Stimulated activated naive B cell treated with anti-CD40 and anti-IgM and Interleukin-4, amounts not matched to agents 10 μg/mL and 1 μg/mL and 100 μg/mL, for 72 hours (primary cell): ENCODE measurements at regions not wholly inside any gene's neighbourhood (a gene's known extent, or its start where the extent isn't known, plus 50 kb on each side); places are given as distances from the start of the nearest gene placed in this dataset.
"Not testable (repeated sequence)": the region's sequence is repeated elsewhere in the genome, so short reads cannot be mapped to it uniquely, and the experiment has no call there.

Experiments used
- ATAC-seq, 2 donors: fragments of 150-1000 bp; cut with Tn5 transposase; replicated peaks; 2 replicates each; pipeline ENCODE4 v1.10.0; 2021; ENCODE audit warnings: moderate library complexity in 1 of 2
- DNase-seq: peaks from one replicate; pipeline ENCODE4 v3.0.0; 2021
- H3K27ac Mint-ChIP-seq: one replicate; pipeline ENCODE4 v1.8.0; 2022; ENCODE audit warnings: mild to moderate bottlenecking, mixed read lengths
- H3K27me3 Mint-ChIP-seq, 2 donors: one replicate each; pipeline ENCODE4 v1.8.0; 2022; ENCODE audit warnings: mixed read lengths in 2 of 2
- H3K36me3 Mint-ChIP-seq, 2 donors: one replicate each; pipeline ENCODE4 v1.8.0; 2022; ENCODE audit warnings: mixed read lengths in 2 of 2, mild to moderate bottlenecking in 1 of 2
- H3K4me1 Mint-ChIP-seq, 2 donors: one replicate each; pipeline ENCODE4 v1.8.0; 2022; ENCODE audit warnings: mixed read lengths in 2 of 2, mild to moderate bottlenecking in 1 of 2
- H3K4me3 Mint-ChIP-seq, 2 donors: one replicate each; pipeline ENCODE4 v1.8.0; 2022; ENCODE audit warnings: mild to moderate bottlenecking in 2 of 2, mixed read lengths in 2 of 2, moderate library complexity in 1 of 2
- H3K9me3 Mint-ChIP-seq, 2 donors: one replicate each; pipeline ENCODE4 v1.8.0; 2022; ENCODE audit warnings: mixed read lengths in 2 of 2, mild to moderate bottlenecking in 1 of 2

GRCh38 chr6:134748484-134748883 is 201.4 kb downstream of the ALDH8A1 start:
- DNase-seq, result no peak
- no peak overlapping the region for H3K27ac Mint-ChIP-seq
- H3K4me1 Mint-ChIP-seq, result no peaks in the 10 kb centered on the region
- no peaks in the 10 kb centered on the region for H3K36me3 Mint-ChIP-seq
- H3K4me3 Mint-ChIP-seq, result no peak overlapping the region
- H3K9me3 Mint-ChIP-seq, result peaks cover 2 to 4% of the 10 kb centered on the region in 2 donors
- peaks cover 16 to 22% of the 10 kb centered on the region in 2 donors for H3K27me3 Mint-ChIP-seq
- no peak for ATAC-seq

- not testable (repeated sequence) for H3K4me3 Mint-ChIP-seq, DNase-seq, H3K4me1 Mint-ChIP-seq, H3K9me3 Mint-ChIP-seq, H3K27ac Mint-ChIP-seq, H3K36me3 Mint-ChIP-seq, ATAC-seq
- peaks cover 16 to 22% of the 10 kb centered on the region in 2 donors for H3K27me3 Mint-ChIP-seq
These were observed 202.7 kb downstream of the ALDH8A1 start for GRCh38 chr6:134747197-134747596.

DNA sequence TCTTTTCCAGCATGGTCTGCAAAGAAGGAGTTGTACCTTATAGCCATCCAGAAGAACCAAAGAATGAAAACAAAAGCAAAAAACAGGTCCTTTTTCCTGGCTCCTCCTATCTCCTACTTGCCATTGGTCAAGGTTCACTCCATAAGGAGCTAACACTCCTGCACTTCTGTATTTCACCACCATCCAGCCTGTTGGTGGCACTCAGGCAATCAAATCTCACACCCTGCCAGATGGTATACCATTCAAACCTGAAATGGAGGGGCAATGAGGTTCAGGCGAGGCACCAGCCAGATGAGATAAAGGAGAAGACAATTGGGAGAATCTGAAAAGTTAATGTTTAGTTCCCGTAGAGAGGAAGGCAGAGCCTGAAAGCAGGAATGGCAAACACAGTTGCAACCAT is 203.8 kb downstream of the ALDH8A1 start:
- peaks cover 2 to 4% of the 10 kb centered on the region in 2 donors for H3K9me3 Mint-ChIP-seq
- DNase-seq, result no peak
- H3K36me3 Mint-ChIP-seq, result no peaks in the 10 kb centered on the region
- no peak overlapping the region for H3K4me3 Mint-ChIP-seq
- no peak for ATAC-seq
- H3K27ac Mint-ChIP-seq, result no peak overlapping the region
- peaks cover 16 to 22% of the 10 kb centered on the region in 2 donors for H3K27me3 Mint-ChIP-seq
- H3K4me1 Mint-ChIP-seq, result no peaks in the 10 kb centered on the region

- not testable (repeated sequence) for ATAC-seq, H3K9me3 Mint-ChIP-seq, H3K4me1 Mint-ChIP-seq, H3K4me3 Mint-ChIP-seq, DNase-seq, H3K27ac Mint-ChIP-seq, H3K36me3 Mint-ChIP-seq
- peaks cover 13 to 22% of the 10 kb centered on the region in 2 donors for H3K27me3 Mint-ChIP-seq
These were observed 204.7 kb downstream of the ALDH8A1 start for GRCh38 chr6:134745192-134745591.

GRCh38 chr6:134744301-134744700 is 205.6 kb downstream of the ALDH8A1 start:
- H3K4me3 Mint-ChIP-seq, result no peak overlapping the region
- no peaks in the 10 kb centered on the region for H3K36me3 Mint-ChIP-seq
- no peak for DNase-seq
- no peaks in the 10 kb centered on the region for H3K4me1 Mint-ChIP-seq
- H3K27me3 Mint-ChIP-seq, result peaks cover 10 to 22% of the 10 kb centered on the region in 2 donors
- H3K27ac Mint-ChIP-seq, result no peak overlapping the region
- H3K9me3 Mint-ChIP-seq, result peaks cover 2 to 4% of the 10 kb centered on the region in 2 donors
- no peak for ATAC-seq

GRCh38 chr6:134741200-134741536 is 208.7 kb downstream of the ALDH8A1 start:
- Mint-ChIP-seq H3K27me3 (peaks cover 1 to 15% of the 10 kb centered on the region in 2 donors), H3K27ac (no peak overlapping the region), H3K4me1 (no peaks in the 10 kb centered on the region), H3K9me3 (no peaks in the 10 kb centered on the region), H3K36me3 (no peaks in the 10 kb centered on the region), H3K4me3 (no peak overlapping the region)
- no peak for DNase-seq
- ATAC-seq, result no peak

GRCh38 chr6:134740473-134741199 is 209.3 kb downstream of the ALDH8A1 start:
- DNase-seq, result no peak
- H3K27me3 Mint-ChIP-seq, result peaks cover 0 to 10% of the 10 kb centered on the region in 2 donors
- no peak for ATAC-seq
- no peaks in the 10 kb centered on the region for H3K4me1 Mint-ChIP-seq
- no peak overlapping the region for H3K4me3 Mint-ChIP-seq
- no peaks in the 10 kb centered on the region for H3K9me3 Mint-ChIP-seq
- no peak overlapping the region for H3K27ac Mint-ChIP-seq
- H3K36me3 Mint-ChIP-seq, result no peaks in the 10 kb centered on the region

DNA sequence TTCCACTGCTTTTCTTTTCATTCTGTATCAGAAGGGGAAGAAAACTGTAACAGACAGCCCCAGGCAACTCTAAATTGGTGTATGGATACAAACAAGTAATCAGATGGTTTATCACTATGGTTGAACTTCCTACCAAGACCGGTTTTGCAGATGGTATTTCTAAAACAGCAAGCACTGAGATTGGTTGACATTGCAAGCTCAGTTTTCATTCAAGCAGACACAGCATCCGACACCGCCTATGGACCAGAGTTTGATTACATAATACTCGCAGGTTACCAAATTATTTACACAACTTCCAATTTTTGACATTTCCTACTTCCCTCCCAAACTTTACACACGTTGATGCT is 209.9 kb downstream of the ALDH8A1 start:
- H3K27me3 Mint-ChIP-seq, result peaks cover 0 to 5% of the 10 kb centered on the region in 2 donors
- no peaks in the 10 kb centered on the region for H3K36me3 Mint-ChIP-seq
- no peak for DNase-seq
- no peak overlapping the region for H3K27ac Mint-ChIP-seq
- no peaks in the 10 kb centered on the region for H3K4me1 Mint-ChIP-seq
- no peaks in the 10 kb centered on the region for H3K9me3 Mint-ChIP-seq
- H3K4me3 Mint-ChIP-seq, result no peak overlapping the region
- no peak for ATAC-seq

DNA sequence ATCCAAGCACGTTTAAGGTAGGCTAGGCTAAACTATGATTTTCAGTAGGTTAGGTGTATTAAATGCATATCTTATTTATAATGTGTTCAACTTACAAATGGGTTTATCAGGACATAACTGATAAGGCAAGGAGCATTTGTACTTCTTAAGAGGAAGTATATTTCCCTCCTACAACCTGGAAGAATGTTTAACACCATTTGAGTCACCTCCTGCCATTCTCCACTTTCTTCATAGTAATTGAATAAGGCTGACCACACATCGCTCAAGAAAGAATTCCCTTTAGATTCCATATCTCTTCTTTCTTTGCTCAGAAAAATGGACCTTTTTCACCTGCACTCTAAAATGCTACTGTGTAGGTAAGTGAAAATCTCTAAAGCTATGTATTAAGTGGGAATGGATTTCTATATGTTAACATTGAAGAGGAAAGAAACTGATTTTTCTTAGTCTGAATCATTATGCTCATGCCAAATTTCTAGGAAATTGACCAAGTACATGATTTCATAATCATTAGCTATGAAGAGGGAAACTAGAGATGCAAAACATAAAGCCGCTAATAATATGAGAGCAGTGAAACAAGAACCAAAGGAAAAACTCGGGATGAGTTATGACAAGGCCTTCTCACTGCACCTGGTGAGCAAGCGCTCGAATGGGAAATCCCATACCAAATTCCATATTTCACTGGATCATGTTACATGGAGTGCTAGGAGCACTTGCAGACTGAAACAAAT is 210.4 kb downstream of the ALDH8A1 start:
- DNase-seq, result no peak
- no peak overlapping the region for H3K4me3 Mint-ChIP-seq

DNA sequence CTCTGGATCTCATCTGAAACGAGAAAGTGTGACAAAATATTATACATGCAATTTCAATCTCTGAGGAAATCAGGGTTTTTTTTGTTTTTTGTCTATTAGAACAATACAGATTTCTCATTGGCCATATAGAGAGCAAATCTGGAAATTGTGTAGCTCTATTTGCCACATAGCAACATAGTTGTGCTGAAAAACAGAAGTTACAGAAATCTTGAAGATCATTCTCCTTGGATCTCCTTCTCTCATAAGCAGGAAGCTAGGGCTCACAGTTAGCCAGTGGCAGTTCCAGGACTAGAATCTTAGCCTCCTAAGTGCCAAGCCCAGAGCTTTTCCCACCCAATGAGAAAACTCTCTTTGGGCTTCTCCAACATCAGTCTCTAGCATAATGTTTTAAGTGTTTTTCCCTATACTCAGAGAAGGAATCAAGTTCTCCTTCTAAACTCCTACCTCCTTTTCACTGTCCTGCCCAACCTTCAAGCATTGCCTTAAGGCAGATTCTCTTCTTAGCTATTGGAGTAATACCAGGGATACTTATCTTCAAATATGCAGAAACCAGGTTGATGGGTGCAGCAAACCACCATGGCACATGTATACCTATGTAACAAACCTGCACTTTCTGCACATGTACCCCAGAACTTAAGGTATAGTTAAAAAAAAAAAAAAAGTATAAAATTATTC is 211.6 kb downstream of the ALDH8A1 start:
- ATAC-seq (no peak), DNase-seq (no peak)
- H3K27ac Mint-ChIP-seq, result no peak overlapping the region
- H3K27me3 Mint-ChIP-seq, result no peaks in the 10 kb centered on the region
- H3K4me3 Mint-ChIP-seq, result no peak overlapping the region
- no peaks in the 10 kb centered on the region for H3K9me3 Mint-ChIP-seq
- H3K4me1 Mint-ChIP-seq, result no peaks in the 10 kb centered on the region
- H3K36me3 Mint-ChIP-seq, result no peaks in the 10 kb centered on the region

More for the DNA sequence above, 210.4 kb downstream of the ALDH8A1 start:
- Mint-ChIP-seq H3K36me3 (no peaks in the 10 kb centered on the region), H3K27ac (no peak overlapping the region), H3K9me3 (no peaks in the 10 kb centered on the region), H3K27me3 (peaks cover 0 to 5% of the 10 kb centered on the region in 2 donors), H3K4me1 (no peaks in the 10 kb centered on the region)
- ATAC-seq, result no peak

DNA sequence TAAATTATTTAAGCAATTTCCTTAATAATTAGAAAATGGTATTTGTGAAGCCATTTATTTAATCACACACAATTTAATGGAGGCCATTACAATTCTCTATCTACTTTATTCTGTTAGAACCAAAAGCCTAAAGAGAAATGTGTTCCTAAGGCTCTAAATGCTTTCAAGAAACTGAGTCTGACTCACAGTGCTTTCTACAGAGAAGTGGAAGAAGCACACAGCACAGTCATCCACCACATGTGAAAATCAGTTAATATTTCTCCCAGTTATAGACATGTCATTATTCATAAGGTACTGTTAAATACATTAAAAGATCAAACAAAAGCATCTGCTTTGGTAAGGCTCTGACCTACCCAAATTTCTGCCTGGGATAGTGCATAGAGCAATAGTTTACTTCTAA is 214.4 kb downstream of the ALDH8A1 start:
- ATAC-seq, result no peak
- no peak overlapping the region for H3K4me3 Mint-ChIP-seq
- H3K27me3 Mint-ChIP-seq, result no peaks in the 10 kb centered on the region
- H3K36me3 Mint-ChIP-seq, result no peaks in the 10 kb centered on the region
- H3K9me3 Mint-ChIP-seq, result no peaks in the 10 kb centered on the region
- no peak for DNase-seq
- no peaks in the 10 kb centered on the region for H3K4me1 Mint-ChIP-seq
- H3K27ac Mint-ChIP-seq, result no peak overlapping the region

- DNase-seq, result no peak
- Mint-ChIP-seq H3K27ac (no peak overlapping the region), H3K36me3 (no peaks in the 10 kb centered on the region), H3K4me1 (no peaks in the 10 kb centered on the region), H3K4me3 (no peak overlapping the region), H3K27me3 (no peaks in the 10 kb centered on the region), H3K9me3 (no peaks in the 10 kb centered on the region)
- ATAC-seq, result no peak
These were observed 215.5 kb downstream of the ALDH8A1 start for GRCh38 chr6:134734312-134734869.

DNA sequence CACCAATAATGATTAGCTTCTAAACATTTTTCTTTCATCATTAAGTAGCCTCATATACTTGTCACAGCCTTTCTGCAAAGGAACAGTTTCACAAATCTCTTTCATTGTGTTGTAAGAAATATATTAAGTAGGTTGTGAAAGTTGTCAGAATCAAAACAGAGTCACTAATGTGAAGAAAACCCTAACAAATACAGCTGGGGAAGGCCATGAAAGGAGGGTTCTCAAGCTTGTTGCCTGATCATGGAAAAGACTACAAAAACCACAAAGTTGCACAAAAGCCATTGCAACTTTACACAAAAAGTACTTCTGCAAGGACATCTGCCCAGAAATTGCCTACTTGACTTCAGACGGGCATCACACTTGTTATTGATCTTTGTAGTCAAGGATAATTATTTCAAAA is 216.1 kb downstream of the ALDH8A1 start:
- Mint-ChIP-seq H3K36me3 (no peaks in the 10 kb centered on the region), H3K27me3 (no peaks in the 10 kb centered on the region), H3K27ac (no peak overlapping the region), H3K9me3 (no peaks in the 10 kb centered on the region), H3K4me1 (no peaks in the 10 kb centered on the region), H3K4me3 (no peak overlapping the region)
- DNase-seq, result no peak
- ATAC-seq, result no peak

GRCh38 chr6:134732763-134733162 is 217.1 kb downstream of the ALDH8A1 start:
- H3K4me1 Mint-ChIP-seq, result no peaks in the 10 kb centered on the region
- H3K9me3 Mint-ChIP-seq, result no peaks in the 10 kb centered on the region
- no peak overlapping the region for H3K27ac Mint-ChIP-seq
- ATAC-seq (no peak), DNase-seq (no peak)
- no peaks in the 10 kb centered on the region for H3K27me3 Mint-ChIP-seq
- H3K36me3 Mint-ChIP-seq, result no peaks in the 10 kb centered on the region
- H3K4me3 Mint-ChIP-seq, result no peak overlapping the region

DNA sequence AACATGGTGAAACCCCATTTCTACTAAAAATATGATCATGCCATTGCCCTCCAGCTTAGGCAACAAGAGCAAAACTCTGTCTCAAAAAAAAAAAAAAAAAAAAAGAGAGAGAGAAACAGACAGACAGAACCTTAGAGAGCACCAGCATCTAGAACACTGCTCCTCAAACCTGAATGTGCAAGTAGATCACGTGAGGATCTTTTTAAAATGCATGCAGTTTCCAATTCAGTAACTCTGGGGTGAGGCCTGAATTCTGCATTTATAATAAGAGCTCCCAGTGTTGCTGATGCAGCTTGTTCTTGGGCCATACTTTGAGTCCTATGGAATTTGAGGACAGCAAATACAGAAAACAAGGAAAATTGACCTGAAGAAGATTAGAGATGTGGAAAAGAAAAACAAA is 218.3 kb downstream of the ALDH8A1 start:
- Mint-ChIP-seq H3K36me3 (no peaks in the 10 kb centered on the region), H3K4me3 (no peak overlapping the region), H3K9me3 (no peaks in the 10 kb centered on the region), H3K27ac (no peak overlapping the region), H3K4me1 (no peaks in the 10 kb centered on the region), H3K27me3 (peaks cover 0 to 2% of the 10 kb centered on the region in 2 donors)
- DNase-seq (no peak), ATAC-seq (no peak)
